Esophagus mucosa (tissue), 1 donor: ENCODE measurements at regions not wholly inside any gene's neighbourhood (a gene's known extent, or its start where the extent isn't known, plus 50 kb on each side); places are given as distances from the start of the nearest gene placed in this dataset.
A peak's percentile ranks its signal among the peaks of the same experiment; 100 is the strongest.
"Not testable (repeated sequence)": the region's sequence is repeated elsewhere in the genome, so short reads cannot be mapped to it uniquely, and the experiment has no call there.

Experiments used
- ATAC-seq: fragments of 200-7000 bp; cut with Tn5 transposase; one replicate; pipeline ENCODE4 v1.9.1; 2020
- donor health status: DM: yes; HTN: yes; CAD: no.

- no peak for ATAC-seq
These were observed 220.3 kb downstream of the SEC23IP start for GRCh38 chr10:120112809-120113208.

DNA sequence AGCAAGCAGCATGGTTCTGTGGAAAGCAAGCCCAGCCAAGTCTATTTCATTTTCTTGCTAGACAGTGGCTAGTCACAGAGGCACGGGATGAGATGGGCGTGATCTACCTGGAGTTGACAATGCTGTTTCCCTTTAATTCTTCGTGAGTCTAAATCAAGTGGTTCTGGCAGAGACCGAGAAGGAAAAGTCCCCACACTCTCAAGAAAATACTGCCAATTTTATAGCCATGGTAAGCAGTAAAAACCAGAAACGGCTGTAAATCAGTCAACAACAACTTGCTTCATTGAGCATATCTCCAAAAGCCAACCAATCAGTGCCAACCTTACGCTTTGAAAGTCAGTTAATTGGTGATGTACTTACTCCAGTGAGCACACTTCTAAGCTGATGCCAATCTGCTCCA is 223.4 kb downstream of the SEC23IP start:
- peak; percentile 70 for ATAC-seq

GRCh38 chr10:120121768-120122167 is 229.2 kb downstream of the SEC23IP start:
- ATAC-seq = no peak

GRCh38 chr10:120131183-120131582 is 238.7 kb downstream of the SEC23IP start:
- peak; percentile 36 for ATAC-seq

DNA sequence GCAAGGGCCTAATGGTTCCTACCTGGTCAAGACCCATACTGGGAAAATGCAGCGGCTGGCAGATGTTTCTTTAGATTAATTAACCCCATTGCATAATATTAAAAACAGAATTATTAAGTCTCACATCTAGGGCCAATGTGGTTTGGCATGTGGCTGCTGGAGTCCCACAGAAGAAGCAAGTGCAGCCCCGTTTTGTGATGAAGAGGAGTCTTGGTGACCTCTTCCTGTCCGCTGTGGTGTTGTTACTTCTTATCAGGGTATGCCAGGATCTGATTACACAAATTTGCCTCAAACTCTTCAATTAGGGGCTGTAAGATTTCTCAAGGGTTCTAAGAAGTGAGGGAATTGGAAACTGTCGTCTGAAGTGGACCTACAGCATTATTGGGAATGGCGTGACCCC is 240.3 kb downstream of the SEC23IP start:
- ATAC-seq = no peak

DNA sequence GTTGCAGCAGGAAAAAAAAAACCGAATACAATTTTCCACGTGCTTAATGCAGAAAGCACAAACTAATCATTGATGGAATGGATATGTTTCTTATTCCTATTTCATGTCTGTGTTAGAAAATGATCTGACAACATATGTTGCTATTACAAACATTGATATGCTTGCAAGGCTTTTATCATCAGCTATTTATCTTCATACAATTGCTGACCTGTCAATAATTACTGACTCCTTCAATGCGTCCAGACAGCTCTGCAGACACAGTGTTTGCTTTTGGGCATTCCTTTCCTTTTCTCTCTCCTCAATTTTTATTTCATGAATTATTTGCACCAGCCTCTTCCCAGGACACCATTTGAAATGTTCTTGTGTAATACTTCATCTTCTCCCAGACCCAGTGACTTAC is 246.2 kb downstream of the SEC23IP start:
- ATAC-seq = no peak

- ATAC-seq = no peak
These were observed 252.6 kb downstream of the SEC23IP start for GRCh38 chr10:120145107-120145506.

GRCh38 chr10:120156614-120157274 is 264.2 kb downstream of the SEC23IP start:
- no peak for ATAC-seq

DNA sequence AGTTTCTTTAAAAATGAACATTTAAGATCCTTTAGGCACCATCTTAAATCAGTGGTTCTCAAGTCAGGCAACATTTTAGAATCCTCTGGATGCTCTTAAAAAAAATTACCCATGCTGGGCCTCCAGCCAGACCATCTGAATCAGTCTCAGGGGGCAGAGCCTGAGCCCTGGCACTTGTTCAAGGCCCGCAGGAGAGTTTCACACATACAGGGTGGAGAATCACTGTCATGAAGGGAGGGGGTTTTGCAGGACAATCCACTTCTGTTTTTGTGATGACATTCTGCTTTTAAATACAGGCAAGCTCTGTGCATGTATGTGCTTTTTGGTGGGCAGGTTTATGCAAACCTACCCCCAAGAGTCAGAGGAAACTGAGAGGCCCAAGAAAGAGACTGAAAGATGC is 268.6 kb downstream of the SEC23IP start:
- no peak for ATAC-seq

DNA sequence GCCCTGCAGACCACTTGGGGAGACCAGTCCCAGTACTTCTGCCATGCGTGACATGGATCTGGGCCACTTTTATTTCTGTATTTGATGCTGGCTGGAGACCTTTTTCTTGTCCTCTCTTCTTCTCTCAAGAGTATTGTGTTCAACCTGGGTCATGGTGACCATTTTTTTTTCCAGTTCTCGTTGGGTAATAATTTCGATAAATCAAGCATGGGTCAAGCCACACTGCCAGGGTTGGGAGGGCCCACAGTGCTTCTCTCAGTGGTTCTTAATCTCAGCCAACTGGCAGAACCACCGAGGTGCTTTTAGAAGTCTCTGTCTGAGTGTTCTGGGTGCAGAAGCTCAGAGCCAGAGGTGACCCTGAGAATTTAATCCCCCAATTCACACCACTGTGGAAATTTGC is 269.9 kb downstream of the SEC23IP start:
- ATAC-seq = no peak

DNA sequence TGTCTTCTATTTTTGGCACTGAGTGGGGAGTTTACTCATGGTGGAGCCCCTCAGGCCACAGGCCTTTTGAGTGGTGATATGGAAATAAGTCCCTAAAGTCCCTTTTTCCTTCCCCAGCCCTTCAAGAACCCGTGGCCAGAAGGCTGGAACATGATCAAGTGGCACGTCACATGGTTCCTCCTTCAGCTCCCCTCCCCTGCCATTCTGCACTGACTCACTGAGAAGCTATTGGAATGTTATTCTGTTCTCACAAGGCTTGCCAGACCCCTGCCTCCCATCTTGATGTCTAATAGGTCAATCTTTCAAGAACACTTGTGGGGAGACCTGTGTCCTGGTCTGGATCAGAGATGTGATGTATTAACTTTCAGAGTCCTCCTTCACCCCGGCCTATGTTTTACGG is 279.8 kb downstream of the SEC23IP start:
- no peak for ATAC-seq

DNA sequence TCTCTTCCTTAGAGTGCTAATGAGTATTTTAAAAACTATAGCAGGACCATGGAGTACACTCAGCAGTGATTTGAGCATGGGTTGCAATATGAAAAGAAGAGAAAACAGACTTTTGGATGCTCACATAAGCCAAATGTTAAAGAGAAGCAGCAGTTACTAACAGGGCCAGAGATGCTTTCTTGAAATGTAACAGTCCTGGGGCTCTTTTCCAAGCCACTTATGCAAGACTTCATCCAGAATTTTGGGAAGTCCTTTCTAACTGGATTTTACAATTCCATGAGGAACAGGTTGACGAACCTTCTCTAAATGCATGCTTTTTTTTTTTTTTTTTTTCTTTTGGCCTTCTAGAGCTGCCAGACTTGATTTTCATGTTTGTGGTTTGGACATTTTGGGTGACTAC is 282.0 kb downstream of the SEC23IP start:
- no peak for ATAC-seq

DNA sequence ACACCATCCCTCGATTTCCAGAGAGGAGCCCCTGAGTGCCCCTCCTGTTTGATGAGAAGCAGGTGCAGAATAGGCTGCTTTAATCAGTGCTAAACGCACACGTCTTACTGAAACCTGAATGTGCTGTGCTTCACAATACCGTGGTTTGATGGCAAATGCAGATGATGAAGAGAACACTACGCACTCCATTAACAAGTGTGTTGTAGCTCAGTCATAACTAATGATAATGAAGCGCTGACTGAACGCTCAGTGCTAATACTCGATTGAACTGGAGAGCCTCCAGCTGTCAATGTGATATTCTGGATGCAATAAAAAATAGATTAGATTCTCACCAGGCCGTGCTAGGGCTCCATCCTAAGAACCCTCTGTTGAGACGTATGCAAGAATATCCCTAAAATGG is 279.7 kb upstream of the PLPP4 start:
- no peak for ATAC-seq

DNA sequence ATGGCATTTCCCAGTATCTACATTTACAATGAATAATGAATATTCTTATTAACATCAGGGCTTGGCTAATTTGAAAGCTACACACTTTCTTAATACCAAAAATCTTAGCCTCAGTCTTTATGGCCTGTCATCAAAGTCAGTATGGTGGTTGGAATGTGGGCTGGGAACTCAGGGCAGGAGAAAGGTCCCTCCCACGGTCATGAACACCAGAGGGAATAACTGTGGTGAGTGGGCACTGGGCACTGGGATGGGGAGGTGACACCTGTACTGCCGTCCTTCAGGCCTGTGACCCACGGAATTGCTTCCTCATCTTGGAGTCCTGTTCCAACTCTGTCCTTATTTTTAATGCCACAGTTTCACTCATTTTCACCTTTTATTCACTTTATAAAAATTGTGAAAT is 276.9 kb upstream of the PLPP4 start:
- no peak for ATAC-seq

DNA sequence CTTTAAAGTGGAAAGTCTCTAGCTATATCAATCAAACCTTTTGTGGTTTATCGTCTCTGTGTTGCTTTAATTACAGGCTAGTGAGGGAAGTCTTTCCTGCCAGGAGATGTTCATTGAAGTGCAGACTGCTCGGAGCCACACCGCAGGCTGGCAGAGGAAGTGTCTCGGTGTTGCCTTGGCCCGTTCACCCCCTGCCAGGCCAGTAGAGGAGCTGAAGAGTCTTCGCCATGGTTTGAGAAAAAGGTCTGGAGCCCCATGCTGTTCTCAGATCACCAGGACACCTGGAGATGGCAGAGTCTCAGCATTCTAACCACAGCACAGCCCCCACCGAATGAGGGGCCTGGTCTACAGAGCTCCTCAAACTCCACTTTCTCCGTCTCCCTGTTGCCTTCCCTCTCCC is 275.9 kb upstream of the PLPP4 start:
- no peak for ATAC-seq

- no peak for ATAC-seq
These were observed 274.6 kb upstream of the PLPP4 start for GRCh38 chr10:120182431-120182830.

DNA sequence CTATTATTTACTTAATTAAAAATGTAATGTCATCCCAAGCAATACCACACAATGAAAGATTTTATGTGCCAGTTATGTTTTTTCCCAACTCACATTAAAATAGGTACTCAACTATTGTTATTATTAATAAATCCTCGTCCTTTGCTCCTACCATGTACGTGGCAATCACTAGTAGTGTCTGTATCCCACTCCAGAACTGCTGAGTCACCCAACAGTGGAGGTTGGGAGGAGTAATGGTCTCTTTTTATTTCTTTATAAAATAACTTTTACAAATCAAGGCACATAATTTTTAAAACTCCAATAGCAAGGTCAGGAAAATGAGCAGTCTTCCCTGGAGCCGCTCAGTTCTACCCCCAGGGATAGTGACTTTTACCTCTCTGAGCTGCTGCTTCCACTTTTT is 273.5 kb upstream of the PLPP4 start:
- ATAC-seq = no peak

DNA sequence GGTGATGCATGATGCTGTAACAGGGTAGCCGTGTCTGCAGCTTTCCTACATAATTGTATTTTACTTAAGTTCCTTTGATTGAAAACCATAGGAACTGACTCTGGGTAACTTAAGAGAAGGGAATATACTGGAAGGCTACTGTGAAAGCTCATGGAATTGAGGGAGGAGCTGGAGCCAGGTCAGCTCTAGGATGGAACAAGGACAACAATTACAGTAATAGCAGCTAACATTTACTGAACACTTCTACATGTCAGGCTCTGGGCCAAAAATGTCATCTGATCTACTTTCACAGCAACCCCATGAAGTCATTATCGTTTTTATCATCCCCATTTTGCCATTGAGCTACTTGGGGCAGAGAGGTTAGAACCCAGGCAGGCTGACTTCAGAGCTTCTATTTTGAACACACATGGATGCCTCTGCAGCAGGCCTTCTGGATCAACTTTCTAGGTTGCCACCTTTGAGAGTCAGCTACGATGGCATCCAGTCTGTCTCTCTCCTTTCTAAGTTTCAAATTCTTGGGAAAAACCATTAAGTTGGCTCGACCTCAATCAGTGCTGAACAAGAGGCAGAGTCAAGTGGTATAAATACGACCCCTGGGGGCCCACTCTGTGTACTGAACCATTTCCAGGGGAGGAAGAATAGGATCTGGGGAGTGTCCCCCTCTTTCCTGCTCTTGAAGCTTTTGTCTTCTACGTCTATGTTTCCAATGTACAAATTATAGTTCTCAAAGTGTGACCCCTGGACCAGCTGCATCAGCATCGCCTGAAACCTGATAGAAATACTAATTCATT is 272.3 kb upstream of the PLPP4 start:
- no peak for ATAC-seq

GRCh38 chr10:120186506-120186905 is 270.5 kb upstream of the PLPP4 start:
- no peak for ATAC-seq

- ATAC-seq = not testable (repeated sequence)
These were observed 269.9 kb upstream of the PLPP4 start for GRCh38 chr10:120187168-120187567.

DNA sequence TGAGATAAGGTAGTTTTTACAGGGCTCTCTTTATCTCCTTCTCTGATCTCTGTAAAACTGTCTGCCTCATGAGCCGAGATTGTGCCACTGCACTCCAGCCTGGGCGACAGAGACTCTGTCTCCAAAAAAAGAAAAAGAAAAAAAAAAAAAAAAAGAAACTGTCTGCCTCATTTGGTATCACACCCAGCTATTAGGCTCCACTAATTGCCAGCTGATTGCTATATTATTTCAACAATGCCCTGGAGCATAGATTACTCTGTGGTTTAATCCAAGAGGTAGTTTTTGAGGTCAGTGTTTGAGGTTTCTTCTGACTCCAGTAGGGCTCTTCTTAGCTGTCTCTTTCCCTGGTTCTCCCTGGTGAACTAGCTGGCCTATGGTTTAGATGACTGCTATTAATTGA is 268.1 kb upstream of the PLPP4 start:
- no peak for ATAC-seq

GRCh38 chr10:120195984-120196712 is 260.9 kb upstream of the PLPP4 start:
- ATAC-seq = no peak

DNA sequence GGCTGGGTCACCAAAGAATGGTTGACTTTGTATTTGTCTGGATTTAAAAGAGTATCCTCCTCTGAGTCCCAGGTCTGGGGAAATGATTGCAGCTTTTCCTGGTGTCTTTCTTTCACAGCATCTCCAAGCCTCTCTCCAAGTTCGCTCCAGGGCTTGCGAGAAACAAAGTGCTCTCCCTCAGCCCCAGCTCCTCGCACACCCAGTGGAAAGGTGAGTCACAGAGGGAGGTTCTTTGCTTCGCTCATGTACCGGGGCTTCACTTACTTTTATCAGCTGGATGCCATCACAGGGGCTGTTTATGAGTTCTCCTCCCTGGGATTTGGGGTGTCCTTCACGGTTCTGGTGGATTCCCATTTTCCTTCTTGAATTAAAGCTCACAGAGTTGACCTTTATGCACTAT is 252.2 kb upstream of the PLPP4 start:
- peak; percentile 71 for ATAC-seq
